MM.1S (cell line): ENCODE measurements at regions not wholly inside any gene's neighbourhood (a gene's known extent, or its start where the extent isn't known, plus 50 kb on each side); places are given as distances from the start of the nearest gene placed in this dataset.

Experiments used
- DNase-seq: peaks from one replicate; pipeline ENCODE4 v3.0.0-alpha.2; 2015
- H2AFZ ChIP-seq: fragments of 300-600 bp; sonication (generic); 2 replicates; pipeline ENCODE4 v1.6.0; 2016; ENCODE audit warnings: antibody characterized with exemption, low read length
- H3F3A ChIP-seq: fragments of 300-600 bp; sonication (generic); 2 replicates; pipeline ENCODE4 v1.6.1; 2016; ENCODE audit warnings: mild to moderate bottlenecking, antibody characterized with exemption, low read length, moderate library complexity, mixed read lengths; ENCODE audit not compliant: insufficient read depth
- H3K27ac ChIP-seq: fragments of 300-600 bp; sonication (generic); 2 replicates; pipeline ENCODE4 v1.5.1; 2016; ENCODE audit warnings: mild to moderate bottlenecking, low read length
- H3K27me3 ChIP-seq: fragments of 300-600 bp; sonication (generic); replicated peaks from 2 replicates; pipeline ENCODE4 v1.6.0; 2016; ENCODE audit warnings: low read length; ENCODE audit not compliant: insufficient read depth
- H3K36me3 ChIP-seq: fragments of 300-600 bp; sonication (generic); replicated peaks from 2 replicates; pipeline ENCODE4 v1.6.1; 2016; ENCODE audit warnings: mild to moderate bottlenecking, low read length, mixed read lengths; ENCODE audit not compliant: insufficient read depth
- H3K4me1 ChIP-seq: fragments of 300-600 bp; sonication (generic); 2 replicates; pipeline ENCODE4 v1.6.1; 2016; ENCODE audit warnings: low read length, mixed read lengths
- H3K4me2 ChIP-seq: fragments of 300-600 bp; sonication (generic); 2 replicates; pipeline ENCODE4 v1.6.0; 2016; ENCODE audit warnings: low read depth, low read length
- H3K4me3 ChIP-seq: fragments of 300-600 bp; sonication (generic); 2 replicates; pipeline ENCODE4 v1.5.1; 2016; ENCODE audit warnings: low read length, mixed read lengths
- H3K79me2 ChIP-seq: fragments of 300-600 bp; sonication (generic); 2 replicates; pipeline ENCODE4 v1.6.1; 2016; ENCODE audit warnings: mixed run types, low read length, mixed read lengths
- H3K9ac ChIP-seq: fragments of 300-600 bp; sonication (generic); 2 replicates; pipeline ENCODE4 v1.6.1; 2016; ENCODE audit warnings: low read length, mixed read lengths
- H3K9me2 ChIP-seq: fragments of 300-600 bp; sonication (generic); replicated peaks from 2 replicates; pipeline ENCODE4 v1.6.1; 2016; ENCODE audit warnings: mild to moderate bottlenecking, low read length, mixed read lengths; ENCODE audit not compliant: insufficient read depth
- H3K9me3 ChIP-seq: fragments of 300-600 bp; sonication (generic); replicated peaks from 2 replicates; pipeline ENCODE4 v1.6.1; 2016; ENCODE audit warnings: mild to moderate bottlenecking, low read length, mixed read lengths; ENCODE audit not compliant: insufficient read depth
- H4K20me1 ChIP-seq: fragments of 300-600 bp; sonication (generic); 2 replicates; pipeline ENCODE4 v1.6.1; 2016; ENCODE audit warnings: mild to moderate bottlenecking, low read length, moderate library complexity, mixed read lengths; ENCODE audit not compliant: insufficient read depth
- EZH2 ChIP-seq: fragments of 300-600 bp; sonication (generic); optimal IDR thresholded peaks from 2 replicates; pipeline ENCODE3; 2017; ENCODE audit warnings: low read depth, mild to moderate bottlenecking, antibody characterized with exemption, low read length, mixed read lengths
- EZH2phosphoT487 ChIP-seq: fragments of 300-600 bp; sonication (generic); IDR thresholded peaks from 2 replicates; pipeline ENCODE4 v1.6.1; 2018; ENCODE audit warnings: antibody characterized with exemption, low read length
- TF ChIP-seq, protein P1 (sequence below): fragments of 300-600 bp; sonication (generic); IDR thresholded peaks from 2 replicates; pipeline ENCODE4 v1.5.1; 2016; ENCODE audit warnings: antibody characterized with exemption, low read length, mixed read lengths

GRCh38 chr14:104298458-104298857 lies 160.1 kb downstream of the KIF26A start:
- no peaks in the 10 kb centered on the region for H3K79me2 ChIP-seq
- no peaks in the 10 kb centered on the region for H3K9me3 ChIP-seq
- no peak overlapping the region for H3K4me2 ChIP-seq
- no peaks in the 10 kb centered on the region for H4K20me1 ChIP-seq
- DNase-seq: no peak
- H3K27ac ChIP-seq: no peak overlapping the region
- no peak overlapping the region for H3K9ac ChIP-seq
- H2AFZ ChIP-seq: no peak overlapping the region
- no peak for TF ChIP-seq EZH2
- TF ChIP-seq, protein P1, sequence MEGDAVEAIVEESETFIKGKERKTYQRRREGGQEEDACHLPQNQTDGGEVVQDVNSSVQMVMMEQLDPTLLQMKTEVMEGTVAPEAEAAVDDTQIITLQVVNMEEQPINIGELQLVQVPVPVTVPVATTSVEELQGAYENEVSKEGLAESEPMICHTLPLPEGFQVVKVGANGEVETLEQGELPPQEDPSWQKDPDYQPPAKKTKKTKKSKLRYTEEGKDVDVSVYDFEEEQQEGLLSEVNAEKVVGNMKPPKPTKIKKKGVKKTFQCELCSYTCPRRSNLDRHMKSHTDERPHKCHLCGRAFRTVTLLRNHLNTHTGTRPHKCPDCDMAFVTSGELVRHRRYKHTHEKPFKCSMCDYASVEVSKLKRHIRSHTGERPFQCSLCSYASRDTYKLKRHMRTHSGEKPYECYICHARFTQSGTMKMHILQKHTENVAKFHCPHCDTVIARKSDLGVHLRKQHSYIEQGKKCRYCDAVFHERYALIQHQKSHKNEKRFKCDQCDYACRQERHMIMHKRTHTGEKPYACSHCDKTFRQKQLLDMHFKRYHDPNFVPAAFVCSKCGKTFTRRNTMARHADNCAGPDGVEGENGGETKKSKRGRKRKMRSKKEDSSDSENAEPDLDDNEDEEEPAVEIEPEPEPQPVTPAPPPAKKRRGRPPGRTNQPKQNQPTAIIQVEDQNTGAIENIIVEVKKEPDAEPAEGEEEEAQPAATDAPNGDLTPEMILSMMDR: no peak
- TF ChIP-seq EZH2phosphoT487: no peak
- no peaks in the 10 kb centered on the region for H3K4me1 ChIP-seq
- H3K4me3 ChIP-seq: no peak overlapping the region
- H3K36me3 ChIP-seq: no peaks in the 10 kb centered on the region
- no peaks in the 10 kb centered on the region for H3K9me2 ChIP-seq
- no peaks in the 10 kb centered on the region for H3F3A ChIP-seq
- H3K27me3 ChIP-seq: peaks cover 38% of the 10 kb centered on the region

DNA sequence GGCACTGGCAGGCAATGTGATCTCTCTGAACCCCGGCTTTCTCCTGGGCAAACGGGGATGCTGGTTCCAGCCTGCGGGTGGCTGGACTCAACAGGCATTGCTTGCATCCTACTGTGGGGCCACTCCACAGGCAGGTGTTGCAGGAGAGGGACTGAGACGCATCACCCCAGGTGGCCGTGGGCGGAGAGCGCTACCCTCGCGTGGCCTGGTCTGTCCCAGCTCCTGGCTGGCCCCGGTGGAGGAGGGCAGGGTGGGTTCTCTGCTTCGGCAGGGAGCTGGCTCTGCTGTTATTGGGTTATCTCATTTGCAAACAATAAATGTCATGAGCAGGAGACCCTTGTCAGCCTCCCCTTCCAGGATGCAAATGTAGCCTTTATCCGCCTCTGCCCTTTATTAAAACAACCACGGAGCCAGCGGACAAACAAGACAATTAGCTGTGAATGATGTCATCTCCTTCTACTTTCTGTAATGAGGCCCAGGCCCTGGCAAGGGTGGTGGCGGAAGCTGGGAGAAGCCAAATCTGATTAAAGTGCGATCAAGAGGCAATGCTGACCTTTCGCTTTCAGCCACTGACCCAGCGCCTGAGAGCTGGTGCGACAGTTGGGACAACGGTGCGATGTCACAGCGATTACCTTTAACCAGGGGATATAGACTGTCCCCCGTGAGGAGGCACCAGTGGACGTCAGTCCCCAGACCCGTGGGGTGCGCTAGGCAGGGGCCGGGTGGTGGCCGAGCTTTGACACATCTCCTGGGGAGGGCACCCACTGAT lies 161.8 kb downstream of the KIF26A start:
- no peaks in the 10 kb centered on the region for H3F3A ChIP-seq
- TF ChIP-seq EZH2: no peak
- TF ChIP-seq EZH2phosphoT487: no peak
- TF ChIP-seq, protein P1: no peak
- H4K20me1 ChIP-seq: no peaks in the 10 kb centered on the region
- no peaks in the 10 kb centered on the region for H3K4me1 ChIP-seq
- H3K36me3 ChIP-seq: no peaks in the 10 kb centered on the region
- H3K9me3 ChIP-seq: no peaks in the 10 kb centered on the region
- no peaks in the 10 kb centered on the region for H3K9me2 ChIP-seq
- H3K79me2 ChIP-seq: no peaks in the 10 kb centered on the region
- no peak overlapping the region for H3K9ac ChIP-seq
- no peak overlapping the region for H3K4me2 ChIP-seq
- no peak overlapping the region for H2AFZ ChIP-seq
- peaks cover 42% of the 10 kb centered on the region for H3K27me3 ChIP-seq
- no peak overlapping the region for H3K4me3 ChIP-seq
- DNase-seq: no peak
- H3K27ac ChIP-seq: no peak overlapping the region

- Histone ChIP-seq H3K9ac (no peak overlapping the region), H3K4me2 (no peak overlapping the region), H3K4me3 (no peak overlapping the region), H2AFZ (no peak overlapping the region), H3K4me1 (no peaks in the 10 kb centered on the region), H3K36me3 (no peaks in the 10 kb centered on the region), H4K20me1 (no peaks in the 10 kb centered on the region), H3K27me3 (peaks cover 40% of the 10 kb centered on the region), H3K79me2 (no peaks in the 10 kb centered on the region), H3K9me3 (no peaks in the 10 kb centered on the region), H3K9me2 (no peaks in the 10 kb centered on the region), H3K27ac (no peak overlapping the region), H3F3A (no peaks in the 10 kb centered on the region)
- DNase-seq: no peak
- TF ChIP-seq, protein P1: no peak
- TF ChIP-seq EZH2phosphoT487 (no peak), EZH2 (no peak)
Observed at GRCh38 chr14:104301731-104302460, 163.5 kb downstream of the KIF26A start.
